ENCODE measurements at regions not wholly inside any gene's neighbourhood (a gene's known extent, or its start where the extent isn't known, plus 50 kb on each side); places are given as distances from the start of the nearest gene placed in this dataset.
"Not testable (repeated sequence)": the region's sequence is repeated elsewhere in the genome, so short reads cannot be mapped to it uniquely, and the experiment has no call there.

GRCh38 chr4:19592391-19592790, 659.3 kb upstream of the SLIT2 start:
- DNase-seq (ENCODE audit: low spot score), result peak; percentile 42

- DNase-seq (ENCODE audit: low spot score), result no peak
These were observed 667.7 kb upstream of the SLIT2 start for GRCh38 chr4:19583827-19584569.

GRCh38 chr4:19580095-19580494, 671.6 kb upstream of the SLIT2 start:
- no peak for DNase-seq (ENCODE audit: low spot score)

- no peak for DNase-seq (ENCODE audit: low spot score)
These were observed 672.1 kb upstream of the SLIT2 start for GRCh38 chr4:19579608-19580007.

- DNase-seq (ENCODE audit: low spot score), result no peak
These were observed 674.6 kb upstream of the SLIT2 start for GRCh38 chr4:19577097-19577496.

GRCh38 chr4:19575924-19576323, 675.8 kb upstream of the SLIT2 start:
- no peak for DNase-seq (ENCODE audit: low spot score)

- DNase-seq (ENCODE audit: low spot score), result no peak
These were observed 685.7 kb upstream of the SLIT2 start for GRCh38 chr4:19566041-19566440.

- no peak for DNase-seq (ENCODE audit: low spot score)
These were observed 689.2 kb upstream of the SLIT2 start for GRCh38 chr4:19562456-19562855.

GRCh38 chr4:19557161-19557560, 694.5 kb upstream of the SLIT2 start:
- no peak for DNase-seq (ENCODE audit: low spot score)

GRCh38 chr4:19556276-19556675, 695.4 kb upstream of the SLIT2 start:
- not testable (repeated sequence) for DNase-seq (ENCODE audit: low spot score)

GRCh38 chr4:19547463-19547862, 704.2 kb upstream of the SLIT2 start:
- no peak for DNase-seq (ENCODE audit: low spot score)

- no peak for DNase-seq (ENCODE audit: low spot score)
These were observed 707.1 kb upstream of the SLIT2 start for GRCh38 chr4:19544446-19545125.

- DNase-seq (ENCODE audit: low spot score), result no peak
These were observed 710.7 kb upstream of the SLIT2 start for GRCh38 chr4:19540859-19541540.

GRCh38 chr4:19539201-19539600, 712.5 kb upstream of the SLIT2 start:
- no peak for DNase-seq (ENCODE audit: low spot score)

GRCh38 chr4:19534159-19534558, 717.5 kb upstream of the SLIT2 start:
- DNase-seq (ENCODE audit: low spot score), result no peak

- DNase-seq (ENCODE audit: low spot score), result no peak
These were observed 719.5 kb upstream of the SLIT2 start for GRCh38 chr4:19531906-19532848.

GRCh38 chr4:19523964-19524363, 727.7 kb upstream of the SLIT2 start:
- no peak for DNase-seq (ENCODE audit: low spot score)

GRCh38 chr4:19522966-19523365, 728.7 kb upstream of the SLIT2 start:
- no peak for DNase-seq (ENCODE audit: low spot score)

- DNase-seq (ENCODE audit: low spot score), result no peak
These were observed 730.7 kb upstream of the SLIT2 start for GRCh38 chr4:19520939-19521520.

- DNase-seq (ENCODE audit: low spot score), result no peak
These were observed 737.2 kb upstream of the SLIT2 start for GRCh38 chr4:19514276-19515070.

- DNase-seq (ENCODE audit: low spot score), result no peak
These were observed 739.6 kb upstream of the SLIT2 start for GRCh38 chr4:19512086-19512485.
